ENCODE measurements at regions not wholly inside any gene's neighbourhood (a gene's known extent, or its start where the extent isn't known, plus 50 kb on each side); places are given as distances from the start of the nearest gene placed in this dataset.
"Not testable (repeated sequence)": the region's sequence is repeated elsewhere in the genome, so short reads cannot be mapped to it uniquely, and the experiment has no call there.

DNA sequence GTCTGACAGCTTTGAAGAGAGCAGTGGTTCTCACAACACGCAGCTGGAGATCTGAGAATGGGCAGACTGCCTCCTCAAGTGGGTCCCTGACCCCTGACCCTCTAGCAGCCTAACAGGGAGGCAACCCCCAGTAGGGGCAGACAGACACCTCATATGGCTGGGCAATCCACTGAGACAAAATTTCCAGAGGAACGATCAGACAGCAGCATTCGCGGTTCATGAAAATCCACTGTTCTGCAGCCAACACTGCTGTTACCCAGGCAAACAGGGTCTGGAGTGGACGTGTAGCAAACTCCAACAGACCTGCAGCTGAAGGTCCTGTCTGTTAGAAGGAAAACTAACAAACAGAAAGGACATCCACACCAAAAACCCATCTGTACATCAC, 212.1 kb downstream of the FOXD4L6 start:
- TF ChIP-seq, protein P1, sequence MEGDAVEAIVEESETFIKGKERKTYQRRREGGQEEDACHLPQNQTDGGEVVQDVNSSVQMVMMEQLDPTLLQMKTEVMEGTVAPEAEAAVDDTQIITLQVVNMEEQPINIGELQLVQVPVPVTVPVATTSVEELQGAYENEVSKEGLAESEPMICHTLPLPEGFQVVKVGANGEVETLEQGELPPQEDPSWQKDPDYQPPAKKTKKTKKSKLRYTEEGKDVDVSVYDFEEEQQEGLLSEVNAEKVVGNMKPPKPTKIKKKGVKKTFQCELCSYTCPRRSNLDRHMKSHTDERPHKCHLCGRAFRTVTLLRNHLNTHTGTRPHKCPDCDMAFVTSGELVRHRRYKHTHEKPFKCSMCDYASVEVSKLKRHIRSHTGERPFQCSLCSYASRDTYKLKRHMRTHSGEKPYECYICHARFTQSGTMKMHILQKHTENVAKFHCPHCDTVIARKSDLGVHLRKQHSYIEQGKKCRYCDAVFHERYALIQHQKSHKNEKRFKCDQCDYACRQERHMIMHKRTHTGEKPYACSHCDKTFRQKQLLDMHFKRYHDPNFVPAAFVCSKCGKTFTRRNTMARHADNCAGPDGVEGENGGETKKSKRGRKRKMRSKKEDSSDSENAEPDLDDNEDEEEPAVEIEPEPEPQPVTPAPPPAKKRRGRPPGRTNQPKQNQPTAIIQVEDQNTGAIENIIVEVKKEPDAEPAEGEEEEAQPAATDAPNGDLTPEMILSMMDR (IDR thresholded peaks at IDR 0.05; ENCODE audit: low read depth, low read length, poor library complexity, severe bottlenecking): not testable (repeated sequence)
- not testable (repeated sequence) for TF ChIP-seq EZH2phosphoT487 (IDR thresholded peaks at IDR 0.05; ENCODE audit: borderline replicate concordance, low read length)
